ENCODE measurements at regions not wholly inside any gene's neighbourhood (a gene's known extent, or its start where the extent isn't known, plus 50 kb on each side); places are given as distances from the start of the nearest gene placed in this dataset.
"Not testable (repeated sequence)": the region's sequence is repeated elsewhere in the genome, so short reads cannot be mapped to it uniquely, and the experiment has no call there.

GRCh38 chr6:139732451-139732850 lies 358.0 kb upstream of the CITED2 start:
- Histone ChIP-seq H3K27me3 (ENCODE audit: low read depth) (no peaks in the 10 kb centered on the region), H3K9me3 (replicated peaks) (no peaks in the 10 kb centered on the region), H3K4me1 (peaks cover 11% of the 10 kb centered on the region), H3K36me3 (no peaks in the 10 kb centered on the region), H3K27ac (replicated peaks) (no peak overlapping the region), H3K4me3 (no peak overlapping the region)
- intact Hi-C loops (cut with micrococcal nuclease): no loop called here
- no peak for TF ChIP-seq CTCF (IDR thresholded peaks at IDR 0.05; ENCODE audit: borderline replicate concordance)
- no peak for DNase-seq

GRCh38 chr6:139730340-139730974 lies 356.0 kb upstream of the CITED2 start:
- TF ChIP-seq CTCF (IDR thresholded peaks at IDR 0.05; ENCODE audit: borderline replicate concordance): no peak
- Histone ChIP-seq H3K4me1 (peaks cover 11% of the 10 kb centered on the region), H3K27me3 (ENCODE audit: low read depth) (no peaks in the 10 kb centered on the region), H3K9me3 (replicated peaks) (no peaks in the 10 kb centered on the region), H3K4me3 (no peak overlapping the region), H3K36me3 (no peaks in the 10 kb centered on the region), H3K27ac (replicated peaks) (no peak overlapping the region)
- DNase-seq: no peak
- intact Hi-C loops (cut with micrococcal nuclease): no loop called here

GRCh38 chr6:139728876-139729427 lies 354.5 kb upstream of the CITED2 start:
- Histone ChIP-seq H3K36me3 (no peaks in the 10 kb centered on the region), H3K27ac (replicated peaks) (no peak overlapping the region), H3K4me1 (peaks cover 11% of the 10 kb centered on the region), H3K27me3 (ENCODE audit: low read depth) (no peaks in the 10 kb centered on the region), H3K4me3 (no peak overlapping the region), H3K9me3 (replicated peaks) (no peaks in the 10 kb centered on the region)
- no peak for TF ChIP-seq CTCF (IDR thresholded peaks at IDR 0.05; ENCODE audit: borderline replicate concordance)
- DNase-seq: no peak
- intact Hi-C loops (cut with micrococcal nuclease): no loop called here

GRCh38 chr6:139726272-139726671 lies 351.8 kb upstream of the CITED2 start:
- intact Hi-C loops (cut with micrococcal nuclease); DNase-seq: not testable (repeated sequence)

GRCh38 chr6:139722530-139722929 lies 348.1 kb upstream of the CITED2 start:
- intact Hi-C loops (cut with micrococcal nuclease): no loop called here
- Histone ChIP-seq H3K36me3 (no peaks in the 10 kb centered on the region), H3K27me3 (ENCODE audit: low read depth) (no peaks in the 10 kb centered on the region), H3K9me3 (replicated peaks) (peaks cover 9% of the 10 kb centered on the region), H3K27ac (replicated peaks) (no peak overlapping the region), H3K4me1 (peaks cover 8% of the 10 kb centered on the region), H3K4me3 (no peak overlapping the region)
- DNase-seq: no peak
- TF ChIP-seq CTCF (IDR thresholded peaks at IDR 0.05; ENCODE audit: borderline replicate concordance): no peak

More at GRCh38 chr6:139726272-139726671, 351.8 kb upstream of the CITED2 start:
- not testable (repeated sequence) for H3K27me3 ChIP-seq (ENCODE audit: low read depth); H3K4me3 ChIP-seq; H3K36me3 ChIP-seq; H3K27ac ChIP-seq (replicated peaks); H3K9me3 ChIP-seq (replicated peaks)
- H3K4me1 ChIP-seq: peaks cover 19% of the 10 kb centered on the region

GRCh38 chr6:139721954-139722353 lies 347.5 kb upstream of the CITED2 start:
- Histone ChIP-seq H3K4me1 (peaks cover 8% of the 10 kb centered on the region), H3K9me3 (replicated peaks) (peaks cover 9% of the 10 kb centered on the region), H3K4me3 (no peak overlapping the region), H3K36me3 (no peaks in the 10 kb centered on the region), H3K27me3 (ENCODE audit: low read depth) (no peaks in the 10 kb centered on the region), H3K27ac (replicated peaks) (no peak overlapping the region)
- no peak for DNase-seq
- intact Hi-C loops (cut with micrococcal nuclease): no loop called here
- TF ChIP-seq CTCF (IDR thresholded peaks at IDR 0.05; ENCODE audit: borderline replicate concordance): no peak
